ENCODE measurements at regions not wholly inside any gene's neighbourhood (a gene's known extent, or its start where the extent isn't known, plus 50 kb on each side); places are given as distances from the start of the nearest gene placed in this dataset.
"Not testable (repeated sequence)": the region's sequence is repeated elsewhere in the genome, so short reads cannot be mapped to it uniquely, and the experiment has no call there.

GRCh38 chr13:22886061-22886460 lies 294.7 kb upstream of the SGCG start:
- ATAC-seq; intact Hi-C loops (cut with micrococcal nuclease); DNase-seq: not testable (repeated sequence)

- ATAC-seq; DNase-seq; intact Hi-C loops (cut with micrococcal nuclease): not testable (repeated sequence)
Measured at GRCh38 chr13:22889376-22889775, 291.4 kb upstream of the SGCG start.

- ATAC-seq: no peak
- intact Hi-C loops (cut with micrococcal nuclease): no loop called here
- no peak for DNase-seq
Measured at GRCh38 chr13:22893204-22893603, 287.6 kb upstream of the SGCG start.

- intact Hi-C loops (cut with micrococcal nuclease): no loop called here
- DNase-seq: no peak
- ATAC-seq: no peak
Measured at GRCh38 chr13:22893777-22894176, 287.0 kb upstream of the SGCG start.

- intact Hi-C loops (cut with micrococcal nuclease): no loop called here
Measured at GRCh38 chr13:22897571-22898314, 283.0 kb upstream of the SGCG start.

GRCh38 chr13:22900416-22900951 lies 280.3 kb upstream of the SGCG start:
- intact Hi-C loops (cut with micrococcal nuclease); DNase-seq; ATAC-seq: not testable (repeated sequence)

More at GRCh38 chr13:22897571-22898314, 283.0 kb upstream of the SGCG start:
- DNase-seq (no peak), ATAC-seq (no peak)

DNA sequence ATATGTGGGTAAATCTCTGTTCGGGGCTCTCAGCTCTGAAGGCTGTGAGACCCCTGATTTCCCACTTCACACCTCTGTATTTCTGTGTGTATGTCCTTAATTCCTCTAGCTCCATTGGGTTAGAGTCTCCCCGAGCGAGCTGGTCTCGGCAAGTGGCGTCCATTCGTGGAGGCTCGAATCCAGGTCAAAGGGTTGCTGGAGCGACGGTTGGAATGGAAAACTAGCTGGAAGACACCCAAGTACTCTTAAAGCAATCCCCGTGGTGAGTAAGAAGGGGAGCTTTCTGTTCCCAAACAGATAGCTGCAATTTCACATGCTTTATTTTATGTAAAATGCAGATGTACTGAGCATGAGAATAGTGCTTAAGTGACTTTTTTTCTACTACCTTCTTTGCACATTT lies 277.5 kb upstream of the SGCG start:
- no peak for ATAC-seq

GRCh38 chr13:22903925-22904324 lies 276.9 kb upstream of the SGCG start:
- no peak for DNase-seq
- ATAC-seq: no peak
- intact Hi-C loops (cut with micrococcal nuclease): no loop called here

More for the DNA sequence above, 277.5 kb upstream of the SGCG start:
- intact Hi-C loops (cut with micrococcal nuclease): no loop called here
- no peak for DNase-seq

- intact Hi-C loops (cut with micrococcal nuclease): no loop called here
- DNase-seq: peak; percentile 68
- ATAC-seq: peak; percentile 95
Measured at GRCh38 chr13:22915442-22916082, 265.2 kb upstream of the SGCG start.

DNA sequence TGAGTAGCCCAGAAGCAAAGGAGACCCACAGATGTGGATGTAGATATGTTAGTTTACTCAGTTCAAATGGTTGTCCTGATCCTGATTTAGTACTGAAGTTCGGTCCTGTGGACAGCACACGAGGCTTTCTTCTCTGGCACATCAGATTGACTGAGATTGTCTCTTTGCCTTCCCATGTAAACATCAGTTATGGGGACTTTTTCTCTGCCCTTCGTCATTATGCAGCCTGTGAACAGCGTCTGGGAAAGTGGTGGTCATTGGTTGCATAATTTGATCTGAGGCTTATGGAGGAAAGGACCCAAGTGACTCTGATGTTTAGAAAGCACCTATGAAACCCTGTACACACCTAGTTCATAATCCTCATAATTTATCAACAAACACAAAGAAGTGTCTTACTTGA lies 264.5 kb upstream of the SGCG start:
- DNase-seq; ATAC-seq; intact Hi-C loops (cut with micrococcal nuclease): not testable (repeated sequence)

GRCh38 chr13:22925881-22926747 lies 254.7 kb upstream of the SGCG start:
- ATAC-seq (peak; percentile 99), DNase-seq (peak; percentile 87)
- intact Hi-C loops (cut with micrococcal nuclease): no loop called here

DNA sequence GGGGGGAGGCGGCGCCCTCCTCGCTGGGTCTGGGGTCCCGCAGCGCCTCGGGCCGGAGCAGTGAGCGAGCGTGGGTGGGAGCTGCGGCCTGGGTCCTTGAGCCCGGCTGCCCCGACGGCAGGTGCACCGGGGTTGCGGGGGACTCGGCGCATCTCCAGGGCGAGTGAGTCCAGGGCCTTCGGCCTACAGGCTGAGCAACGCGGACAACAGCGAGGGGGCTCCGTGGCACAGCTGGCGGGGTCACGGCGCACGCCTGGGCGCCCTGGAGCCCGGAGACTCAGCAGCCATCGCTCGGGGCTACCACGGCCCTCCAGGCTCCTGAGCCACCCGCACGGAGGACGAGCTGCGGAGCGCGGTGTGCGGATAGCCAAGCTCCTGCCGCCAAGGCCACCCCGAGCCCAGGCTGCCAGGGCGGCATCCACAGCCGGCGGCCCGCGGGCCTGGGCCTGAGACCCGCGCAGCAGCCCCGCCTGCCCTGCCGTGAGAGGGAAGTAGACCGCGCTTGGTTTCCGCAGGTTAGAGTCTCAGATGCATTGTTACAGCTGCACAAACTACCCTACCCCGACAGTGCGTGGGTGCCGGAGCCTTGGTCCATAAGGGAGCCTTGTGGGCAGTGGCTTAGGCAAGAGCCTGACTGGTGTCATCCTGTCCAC lies 253.9 kb upstream of the SGCG start:
- ATAC-seq (peak; percentile 12), DNase-seq (peak; percentile 44)
- intact Hi-C loops (cut with micrococcal nuclease): no loop called here

DNA sequence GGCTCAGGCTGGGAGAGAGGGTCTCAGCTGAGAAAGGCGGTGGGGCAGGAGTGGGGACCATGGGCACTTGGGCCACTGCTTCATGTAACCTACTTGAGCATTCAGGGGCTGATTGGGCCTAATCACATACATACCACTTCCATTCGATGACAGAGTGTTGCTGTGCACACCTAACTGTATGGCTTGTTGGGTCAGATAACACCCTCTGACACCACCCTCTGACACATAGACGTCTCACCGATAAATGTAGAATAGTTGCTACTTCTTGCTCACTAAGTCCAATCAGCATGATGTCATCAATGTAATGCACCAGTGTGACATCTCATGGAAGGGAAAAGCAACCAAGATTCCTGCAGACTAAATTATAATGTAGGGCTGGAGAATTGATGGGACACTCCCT lies 252.9 kb upstream of the SGCG start:
- intact Hi-C loops (cut with micrococcal nuclease); ATAC-seq; DNase-seq: not testable (repeated sequence)

DNA sequence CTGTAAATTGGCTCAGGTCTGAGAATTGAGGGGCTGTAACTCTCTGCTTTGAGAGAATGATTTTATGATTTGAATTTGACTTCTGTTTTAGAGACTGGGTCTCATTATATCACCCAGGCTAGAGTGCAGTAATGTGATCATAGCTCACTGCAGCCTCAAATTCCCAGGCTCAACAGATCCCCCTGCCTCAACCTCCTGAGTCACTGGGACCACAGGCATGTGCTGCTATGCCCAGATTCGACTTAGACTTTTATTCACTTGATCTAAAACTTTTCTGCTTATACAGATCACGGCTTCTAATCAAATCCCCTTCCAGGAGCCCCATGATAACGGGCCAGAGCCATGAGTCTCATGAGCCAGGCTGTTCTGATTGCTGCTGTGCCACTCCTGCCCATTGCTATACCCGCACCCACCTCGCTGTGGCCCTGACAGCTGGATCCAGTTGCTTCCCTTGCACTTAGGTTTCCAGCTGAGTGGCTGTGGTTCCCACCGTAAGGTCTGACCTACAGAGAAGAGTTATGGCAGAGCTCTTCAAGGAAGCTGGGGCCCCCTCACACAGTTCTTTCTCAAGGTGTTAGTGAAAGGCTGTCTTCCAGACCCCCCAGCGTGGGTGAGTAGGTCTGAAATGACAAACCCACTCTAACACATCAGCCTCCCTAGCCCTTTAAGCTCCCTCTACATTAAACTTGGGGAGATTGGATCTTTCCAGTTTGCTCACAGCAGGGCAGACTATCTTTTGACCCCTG lies 251.2 kb upstream of the SGCG start:
- intact Hi-C loops (cut with micrococcal nuclease): no loop called here
- ATAC-seq (no peak), DNase-seq (no peak)

- intact Hi-C loops (cut with micrococcal nuclease): no loop called here
- no peak for DNase-seq
- no peak for ATAC-seq
Measured at GRCh38 chr13:22931576-22931975, 249.2 kb upstream of the SGCG start.

- intact Hi-C loops (cut with micrococcal nuclease); ATAC-seq; DNase-seq: not testable (repeated sequence)
Measured at GRCh38 chr13:22932632-22933412, 248.0 kb upstream of the SGCG start.

- DNase-seq: no peak
- intact Hi-C loops (cut with micrococcal nuclease): no loop called here
- ATAC-seq: no peak
Measured at GRCh38 chr13:22933571-22934181, 247.1 kb upstream of the SGCG start.

Data from left ventricle myocardium superior (tissue), 1 donor.